IMR-90 (cell line): ENCODE measurements at regions not wholly inside any gene's neighbourhood (a gene's known extent, or its start where the extent isn't known, plus 50 kb on each side); places are given as distances from the start of the nearest gene placed in this dataset.

Experiments
- ATAC-seq: fragments of 200-7000 bp; cut with Tn5 transposase; 2 replicates; pipeline ENCODE4 v1.9.1; 2020; ENCODE audit warnings: low read depth, mild to moderate bottlenecking, moderate library complexity
- BruUV-seq: library from RNA; stranded (reverse); fragments of 400-500 nt; replicated peaks from 2 replicates; lab custom pipeline; 2021; lab: Mats Ljungman, UMichigan
- CTCF ChIA-PET: fragments of 300-600 bp; formaldehyde crosslinking; extraction: SDS; loops from one replicate; lab custom pipeline; 2021; ENCODE audit warnings: antibody characterized with exemption; lab: Yijun Ruan, JAX
- POLR2A ChIA-PET: fragments of 300-600 bp; sonication (Branson Sonifier 250); formaldehyde crosslinking; loops from one replicate; lab custom pipeline; 2022; ENCODE audit warnings: antibody characterized with exemption; ENCODE audit not compliant: unreplicated experiment; lab: Charles Lee
- DNase-seq: peaks from one replicate; pipeline ENCODE4 v3.0.0; 2013
- H2AFZ ChIP-seq: replicated peaks from 2 replicates; pipeline ENCODE3; 2013; ENCODE audit warnings: low read length, mild to moderate bottlenecking; ENCODE audit not compliant: poor library complexity
- H2AK5ac ChIP-seq: 2 replicates; pipeline ENCODE4 v1.6.1; 2013; ENCODE audit warnings: low read depth, low read length, inconsistent platforms
- H2AK9ac ChIP-seq: replicated peaks from 2 replicates; pipeline ENCODE3; 2013; ENCODE audit warnings: mild to moderate bottlenecking, low read depth, low read length, moderate library complexity; ENCODE audit not compliant: poor library complexity
- H2BK120ac ChIP-seq: 2 replicates; pipeline ENCODE4 v1.6.1; 2013; ENCODE audit warnings: low read depth, low read length, inconsistent platforms
- H2BK15ac ChIP-seq: 3 replicates; pipeline ENCODE4 v1.6.1; 2013; ENCODE audit warnings: low read depth, low read length, inconsistent platforms
- H2BK20ac ChIP-seq: 2 replicates; pipeline ENCODE4 v1.6.1; 2013; ENCODE audit warnings: low read depth, mild to moderate bottlenecking, inconsistent platforms, low read length, moderate library complexity
- H2BK5ac ChIP-seq: 2 replicates; pipeline ENCODE4 v1.6.1; 2013; ENCODE audit warnings: mild to moderate bottlenecking, low read depth, low read length, inconsistent platforms; ENCODE audit not compliant: poor library complexity, severe bottlenecking
- H3K14ac ChIP-seq: replicated peaks from 2 replicates; pipeline ENCODE4 v1.6.1; 2013; ENCODE audit warnings: low read depth, low read length, inconsistent platforms
- H3K18ac ChIP-seq: 2 replicates; pipeline ENCODE4 v1.6.1; 2013; ENCODE audit warnings: low read depth, low read length, control low read depth
- H3K23ac ChIP-seq: 2 replicates; pipeline ENCODE4 v1.6.1; 2013; ENCODE audit warnings: low read depth, low read length, inconsistent platforms
- H3K27ac ChIP-seq: 2 replicates; pipeline ENCODE4 v1.5.1; 2013; ENCODE audit warnings: mild to moderate bottlenecking, control low read depth, low read length; ENCODE audit not compliant: insufficient read depth
- H3K27me3 ChIP-seq: 2 replicates; pipeline ENCODE4 v1.6.1; 2013; ENCODE audit warnings: low read length; ENCODE audit not compliant: control insufficient read depth, insufficient read depth
- H3K36me3 ChIP-seq: 2 replicates; pipeline ENCODE4 v1.6.1; 2013; ENCODE audit warnings: low read length, mixed read lengths; ENCODE audit not compliant: control insufficient read depth, insufficient read depth
- H3K4ac ChIP-seq: 2 replicates; pipeline ENCODE4 v1.6.1; 2013; ENCODE audit warnings: low read depth, low read length, inconsistent platforms
- H3K4me1 ChIP-seq: 2 replicates; pipeline ENCODE4 v1.6.1; 2013; ENCODE audit warnings: low read length, mixed read lengths; ENCODE audit not compliant: control insufficient read depth, insufficient read depth
- H3K4me2 ChIP-seq: 2 replicates; pipeline ENCODE4 v1.6.1; 2013; ENCODE audit warnings: low read depth, mild to moderate bottlenecking, control low read depth, low read length, moderate library complexity
- H3K4me3 ChIP-seq: 2 replicates; pipeline ENCODE4 v1.5.1; 2013; ENCODE audit warnings: low read depth, mild to moderate bottlenecking, control low read depth, low read length, moderate library complexity; ENCODE audit not compliant: insufficient read depth
- H3K56ac ChIP-seq: 2 replicates; pipeline ENCODE4 v1.6.1; 2013; ENCODE audit warnings: low read length, inconsistent platforms; ENCODE audit not compliant: insufficient read depth; ENCODE audit errors: extremely low read depth
- H3K79me1 ChIP-seq, 2 experiments: 2 replicates each; pipeline ENCODE4 v1.6.1; 2013; ENCODE audit warnings: low read length in 2 of 2, inconsistent platforms in 1 of 2, low read depth in 1 of 2
- H3K9ac ChIP-seq: 2 replicates; pipeline ENCODE4 v1.6.1; 2013; ENCODE audit warnings: low read depth, low read length, control low read depth
- H3K9me1 ChIP-seq: 2 replicates; pipeline ENCODE4 v1.6.1; 2013; ENCODE audit warnings: low read length, inconsistent platforms; ENCODE audit not compliant: insufficient read depth
- H3K9me3 ChIP-seq: 2 replicates; pipeline ENCODE4 v1.6.1; 2013; ENCODE audit warnings: low read length; ENCODE audit not compliant: control insufficient read depth, insufficient read depth
- H4K20me1 ChIP-seq: 2 replicates; pipeline ENCODE4 v1.6.1; 2013; ENCODE audit warnings: low read length, inconsistent platforms; ENCODE audit not compliant: insufficient read depth
- H4K5ac ChIP-seq: 2 replicates; pipeline ENCODE4 v1.6.1; 2013; ENCODE audit warnings: mild to moderate bottlenecking, low read depth, low read length, control low read depth
- H4K8ac ChIP-seq, 2 experiments: 2 replicates each; pipeline ENCODE4 v1.6.1; 2013; ENCODE audit warnings: low read depth in 2 of 2, low read length in 2 of 2, control low read depth in 1 of 2, inconsistent platforms in 1 of 2
- H4K91ac ChIP-seq: 2 replicates; pipeline ENCODE4 v1.6.1; 2013; ENCODE audit warnings: low read depth, low read length, inconsistent platforms; ENCODE audit not compliant: insufficient read depth
- BHLHE40 ChIP-seq: fragments of 150-350 bp; IDR thresholded peaks from 2 replicates; pipeline ENCODE4 v1.6.1; 2016; ENCODE audit warnings: mild to moderate bottlenecking, low read depth, low read length
- CEBPB ChIP-seq: IDR thresholded peaks from 2 replicates; pipeline ENCODE4 v1.6.1; 2012; ENCODE audit warnings: low read depth, low read length, improper control_type of control experiment
- CHD1 ChIP-seq: IDR thresholded peaks from 2 replicates; pipeline ENCODE4 v1.6.1; 2012; ENCODE audit warnings: low read depth, low read length, improper control_type of control experiment
- FOS ChIP-seq: fragments of 150-350 bp; IDR thresholded peaks from 2 replicates; pipeline ENCODE4 v1.6.1; 2016; ENCODE audit warnings: low read depth, low read length
- MAFK ChIP-seq: IDR thresholded peaks from 2 replicates; pipeline ENCODE4 v1.6.1; 2012; ENCODE audit warnings: low read depth, low read length, improper control_type of control experiment
- MAZ ChIP-seq: IDR thresholded peaks from 2 replicates; pipeline ENCODE4 v1.6.1; 2012; ENCODE audit warnings: low read depth, mild to moderate bottlenecking, low read length, improper control_type of control experiment, moderate library complexity, borderline replicate concordance
- MXI1 ChIP-seq: IDR thresholded peaks from 2 replicates; pipeline ENCODE4 v1.6.1; 2012; ENCODE audit warnings: low read depth, mild to moderate bottlenecking, low read length, moderate library complexity, borderline replicate concordance
- POLR2A ChIP-seq: IDR thresholded peaks from 2 replicates; pipeline ENCODE4 v1.6.1; 2012; ENCODE audit warnings: mild to moderate bottlenecking, low read depth, low read length
- RAD21 ChIP-seq: IDR thresholded peaks from 2 replicates; pipeline ENCODE4 v1.6.1; 2012; ENCODE audit warnings: low read length, improper control_type of control experiment
- RCOR1 ChIP-seq: IDR thresholded peaks from 2 replicates; pipeline ENCODE4 v1.6.1; 2012; ENCODE audit warnings: mild to moderate bottlenecking, low read length, improper control_type of control experiment; ENCODE audit not compliant: insufficient replicate concordance
- RFX5 ChIP-seq: IDR thresholded peaks from 2 replicates; pipeline ENCODE4 v1.8.0; 2012; ENCODE audit warnings: low read depth, mild to moderate bottlenecking, low read length, moderate library complexity
- SMC3 ChIP-seq: fragments of 150-350 bp; IDR thresholded peaks from 2 replicates; pipeline ENCODE4 v1.6.1; 2016; ENCODE audit warnings: low read depth, mild to moderate bottlenecking, antibody characterized with exemption, low read length, moderate library complexity
- WGBS, 2 experiments: methylation state at CpG; one replicate each; pipeline versions ENCODE4 v1.1.5 to v1.1.7; 2013; ENCODE audit warnings: missing lambda C conversion rate in 2 of 2; ENCODE audit not compliant: insufficient read length in 1 of 2; ENCODE audit errors: extremely low coverage in 2 of 2; 5-methylcytosine and 5-hydroxymethylcytosine counted together
- dilution Hi-C: fragments of 300-500 bp; cut with HindIII; formaldehyde crosslinking; loops from one replicate; pipeline ENCODE4 v1.14.3; 2018; ENCODE audit warnings: low sequenced_read_pairs; ENCODE audit not compliant: unreplicated experiment
- in situ Hi-C: fragments of 300-500 bp; cut with MboI; formaldehyde crosslinking; loops from 3 replicates; pipeline ENCODE4 v1.14.3; 2019; ENCODE audit warnings: low sequenced_read_pairs, inconsistent platforms, mixed read lengths
- intact Hi-C: fragments of 100-400 bp; cut with micrococcal nuclease; formaldehyde crosslinking; loops from 2 replicates; pipeline ENCODE4 v1.10.0; 2022
- TF ChIP-seq, protein P1 (sequence below): fragments of 150-350 bp; IDR thresholded peaks from 2 replicates; pipeline ENCODE4 v1.6.1; 2017; ENCODE audit warnings: mild to moderate bottlenecking, antibody characterized with exemption, low read length, low read depth

GRCh38 chr2:226508683-226509082 is 290.9 kb downstream of the IRS1 start:
- H3K79me1 ChIP-seq, result no peaks in the 10 kb centered on the region
- no peak overlapping the region for H4K91ac ChIP-seq
- no peak overlapping the region for H3K27ac ChIP-seq
- H2AK9ac ChIP-seq, result no peak overlapping the region
- H3K36me3 ChIP-seq, result no peaks in the 10 kb centered on the region
- no peak overlapping the region for H3K56ac ChIP-seq
- H3K4ac ChIP-seq, result no peak overlapping the region
- no peaks in the 10 kb centered on the region for H3K9me3 ChIP-seq
- in situ Hi-C loops (no loop called here), dilution Hi-C loops (no loop called here), intact Hi-C loops (no loop called here)
- no peak overlapping the region for H3K9ac ChIP-seq
- no peaks in the 10 kb centered on the region for H3K4me1 ChIP-seq
- H3K14ac ChIP-seq, result no peak overlapping the region
- H3K27me3 ChIP-seq, result no peaks in the 10 kb centered on the region
- H3K23ac ChIP-seq, result no peak overlapping the region
- WGBS, 2 experiments, result no CpG with 5 or more reads among the region's 2 CpGs
- POLR2A ChIA-PET, result no interaction called here
- no TSS peak for BruUV-seq
- TF ChIP-seq MXI1 (no peak), CEBPB (no peak), FOS (no peak), CHD1 (no peak), POLR2A (no peak), RAD21 (no peak), RCOR1 (no peak), RFX5 (no peak), BHLHE40 (no peak), SMC3 (no peak), MAZ (no peak), MAFK (no peak)
- TF ChIP-seq, protein P1, sequence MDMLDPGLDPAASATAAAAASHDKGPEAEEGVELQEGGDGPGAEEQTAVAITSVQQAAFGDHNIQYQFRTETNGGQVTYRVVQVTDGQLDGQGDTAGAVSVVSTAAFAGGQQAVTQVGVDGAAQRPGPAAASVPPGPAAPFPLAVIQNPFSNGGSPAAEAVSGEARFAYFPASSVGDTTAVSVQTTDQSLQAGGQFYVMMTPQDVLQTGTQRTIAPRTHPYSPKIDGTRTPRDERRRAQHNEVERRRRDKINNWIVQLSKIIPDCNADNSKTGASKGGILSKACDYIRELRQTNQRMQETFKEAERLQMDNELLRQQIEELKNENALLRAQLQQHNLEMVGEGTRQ, result no peak
- H2AK5ac ChIP-seq, result no peak overlapping the region
- no peak for ATAC-seq
- no peak overlapping the region for H3K4me3 ChIP-seq
- H2BK20ac ChIP-seq, result no peak overlapping the region
- H4K5ac ChIP-seq, result no peak overlapping the region
- no peak overlapping the region for H2BK15ac ChIP-seq
- no peak overlapping the region for H2AFZ ChIP-seq
- no peak overlapping the region for H3K18ac ChIP-seq
- no peak overlapping the region for H3K4me2 ChIP-seq
- H4K20me1 ChIP-seq, result no peaks in the 10 kb centered on the region
- DNase-seq, result no peak
- no peaks in the 10 kb centered on the region for H3K9me1 ChIP-seq
- no peak overlapping the region for H4K8ac ChIP-seq
- CTCF ChIA-PET, result interaction anchor here (0.7 kb wide), 1 partner anchor 793 kb away, joined by 3 read pairs; no protein-coding TSS in a partner anchor
- peak overlapping the region; percentile 32; the same call in 1 of the 2 replicates for H2BK120ac ChIP-seq
- no peak overlapping the region for H2BK5ac ChIP-seq
